ENCODE measurements at regions not wholly inside any gene's neighbourhood (a gene's known extent, or its start where the extent isn't known, plus 50 kb on each side); places are given as distances from the start of the nearest gene placed in this dataset.

- Histone ChIP-seq H3K4me3 (ENCODE audit: low read depth, low read length, poor library complexity, severe bottlenecking) (no peak overlapping the region), H3K27ac (ENCODE audit: low read depth, low read length, poor library complexity, severe bottlenecking) (no peak overlapping the region), H3K9ac (ENCODE audit: low read length) (no peak overlapping the region), H3K4me2 (ENCODE audit: low read length) (no peak overlapping the region), H3K79me2 (ENCODE audit: insufficient read depth, low read length) (no peaks in the 10 kb centered on the region), H3K4me1 (ENCODE audit: insufficient read depth, low read length, severe bottlenecking) (no peaks in the 10 kb centered on the region), H3F3A (ENCODE audit: insufficient read depth, low read length) (no peaks in the 10 kb centered on the region), H3K9me2 (ENCODE audit: low read depth, low read length) (no peaks in the 10 kb centered on the region), H4K20me1 (ENCODE audit: insufficient read depth, low read length) (no peaks in the 10 kb centered on the region), H3K36me3 (ENCODE audit: insufficient read depth, low read length) (no peaks in the 10 kb centered on the region), H3K9me3 (ENCODE audit: low read length) (no peaks in the 10 kb centered on the region), H3K27me3 (ENCODE audit: insufficient read depth, low read length) (no peaks in the 10 kb centered on the region), H2AFZ (ENCODE audit: low read length) (no peak overlapping the region)
- TF ChIP-seq CTCF (IDR thresholded peaks at IDR 0.05; ENCODE audit: low read length) (no peak), EZH2 (IDR thresholded peaks at IDR 0.05; ENCODE audit: borderline replicate concordance, low read length) (no peak)
These were observed 1718.7 kb upstream of the SLC10A2 start for GRCh38 chr13:104784891-104785290.

- H3K9me2 ChIP-seq (ENCODE audit: low read depth, low read length) = no peaks in the 10 kb centered on the region
- no peak for TF ChIP-seq EZH2 (IDR thresholded peaks at IDR 0.05; ENCODE audit: borderline replicate concordance, low read length)
- TF ChIP-seq CTCF (IDR thresholded peaks at IDR 0.05; ENCODE audit: low read length) = no peak
- no peaks in the 10 kb centered on the region for H3F3A ChIP-seq (ENCODE audit: insufficient read depth, low read length)
- H3K27me3 ChIP-seq (ENCODE audit: insufficient read depth, low read length) = no peaks in the 10 kb centered on the region
- H3K79me2 ChIP-seq (ENCODE audit: insufficient read depth, low read length) = no peaks in the 10 kb centered on the region
- H3K9ac ChIP-seq (ENCODE audit: low read length) = no peak overlapping the region
- H2AFZ ChIP-seq (ENCODE audit: low read length) = no peak overlapping the region
- no peak overlapping the region for H3K4me2 ChIP-seq (ENCODE audit: low read length)
- no peaks in the 10 kb centered on the region for H3K4me1 ChIP-seq (ENCODE audit: insufficient read depth, low read length, severe bottlenecking)
- H4K20me1 ChIP-seq (ENCODE audit: insufficient read depth, low read length) = no peaks in the 10 kb centered on the region
- no peak overlapping the region for H3K4me3 ChIP-seq (ENCODE audit: low read depth, low read length, poor library complexity, severe bottlenecking)
- H3K9me3 ChIP-seq (ENCODE audit: low read length) = no peaks in the 10 kb centered on the region
- no peak overlapping the region for H3K27ac ChIP-seq (ENCODE audit: low read depth, low read length, poor library complexity, severe bottlenecking)
- H3K36me3 ChIP-seq (ENCODE audit: insufficient read depth, low read length) = no peaks in the 10 kb centered on the region
These were observed 1716.5 kb upstream of the SLC10A2 start for GRCh38 chr13:104782741-104783140.

GRCh38 chr13:104779311-104779993 is 1713.2 kb upstream of the SLC10A2 start:
- no peak overlapping the region for H3K27ac ChIP-seq (ENCODE audit: low read depth, low read length, poor library complexity, severe bottlenecking)
- no peaks in the 10 kb centered on the region for H3F3A ChIP-seq (ENCODE audit: insufficient read depth, low read length)
- TF ChIP-seq EZH2 (IDR thresholded peaks at IDR 0.05; ENCODE audit: borderline replicate concordance, low read length) (no peak), CTCF (IDR thresholded peaks at IDR 0.05; ENCODE audit: low read length) (no peak)
- H4K20me1 ChIP-seq (ENCODE audit: insufficient read depth, low read length) = no peaks in the 10 kb centered on the region
- H3K4me2 ChIP-seq (ENCODE audit: low read length) = no peak overlapping the region
- H3K4me3 ChIP-seq (ENCODE audit: low read depth, low read length, poor library complexity, severe bottlenecking) = no peak overlapping the region
- H3K4me1 ChIP-seq (ENCODE audit: insufficient read depth, low read length, severe bottlenecking) = no peaks in the 10 kb centered on the region
- H3K27me3 ChIP-seq (ENCODE audit: insufficient read depth, low read length) = no peaks in the 10 kb centered on the region
- H2AFZ ChIP-seq (ENCODE audit: low read length) = no peak overlapping the region
- no peaks in the 10 kb centered on the region for H3K36me3 ChIP-seq (ENCODE audit: insufficient read depth, low read length)
- H3K9me2 ChIP-seq (ENCODE audit: low read depth, low read length) = no peaks in the 10 kb centered on the region
- no peaks in the 10 kb centered on the region for H3K79me2 ChIP-seq (ENCODE audit: insufficient read depth, low read length)
- H3K9ac ChIP-seq (ENCODE audit: low read length) = no peak overlapping the region
- no peaks in the 10 kb centered on the region for H3K9me3 ChIP-seq (ENCODE audit: low read length)
